Endothelial cell of umbilical vein (primary cell): ENCODE measurements at regions not wholly inside any gene's neighbourhood (a gene's known extent, or its start where the extent isn't known, plus 50 kb on each side); places are given as distances from the start of the nearest gene placed in this dataset.

Experiments
- BruUV-seq: library from RNA; stranded (reverse); fragments of 400-500 nt; replicated peaks from 2 replicates; lab custom pipeline; 2021; lab: Mats Ljungman, UMichigan
- CTCF ChIA-PET: fragments of 300-600, 350-600 bp; sonication (Branson Sonifier 250); formaldehyde crosslinking; loops from one replicate; lab custom pipeline; 2021; ENCODE audit warnings: antibody characterized with exemption, inconsistent platforms; lab: Charles Lee
- POLR2A ChIA-PET: fragments of 300-600, 350-600 bp; sonication (Branson Sonifier 250); formaldehyde crosslinking; loops from one replicate; lab custom pipeline; 2021; ENCODE audit warnings: antibody characterized with exemption, inconsistent platforms; lab: Charles Lee
- DNase-seq: peaks from one replicate; pipeline ENCODE4 v3.0.0-alpha.2; 2011; ENCODE audit warnings: low read depth, low spot score
- FAIRE-seq: peaks from 2 replicates; lab custom pipeline; 2011; peaks lifted over from hg19 to GRCh38; lab: Jason Lieb, UNC
- H2AFZ ChIP-seq: 2 replicates; pipeline ENCODE4 v1.6.0; 2012; ENCODE audit warnings: low read depth, low read length, control low read depth, inconsistent platforms
- H3K27ac ChIP-seq: 2 replicates; pipeline ENCODE4 v1.5.1; 2011; ENCODE audit warnings: low read depth, mild to moderate bottlenecking, control low read depth, low read length, moderate library complexity; ENCODE audit not compliant: insufficient read depth
- H3K27me3 ChIP-seq, 2 experiments: 2 replicates each; pipeline versions ENCODE4 v1.6.0 to v1.6.1; 2011; ENCODE audit warnings: low read length in 2 of 2, mixed read lengths in 1 of 2; ENCODE audit not compliant: control insufficient read depth in 2 of 2, insufficient read depth in 2 of 2
- H3K36me3 ChIP-seq, 2 experiments: 2 replicates in 1 of 2; 3 replicates in 1 of 2; pipeline ENCODE4 v1.5.1; 2011; ENCODE audit warnings: low read length in 2 of 2, mild to moderate bottlenecking in 1 of 2, moderate library complexity in 1 of 2; ENCODE audit not compliant: control insufficient read depth in 2 of 2, insufficient read depth in 2 of 2; ENCODE audit errors: extremely low read depth in 1 of 2
- H3K4me1 ChIP-seq: 3 replicates; pipeline ENCODE4 v1.5.1; 2011; ENCODE audit warnings: mild to moderate bottlenecking, low read length; ENCODE audit not compliant: control insufficient read depth, insufficient read depth; ENCODE audit errors: extremely low read depth
- H3K4me2 ChIP-seq: 2 replicates; pipeline ENCODE4 v1.6.1; 2011; ENCODE audit warnings: low read length, control low read depth, mixed read lengths; ENCODE audit not compliant: insufficient read depth
- H3K4me3 ChIP-seq, 3 experiments: fragments of 200-600 bp in 1 of 3; sonication (generic), shearing (Covaris generic) in 1 of 3; replicated peaks in 1 of 3; 2 replicates each; pipeline ENCODE4 v1.5.1; 2011 to 2016; ENCODE audit warnings: control low read depth in 3 of 3, low read length in 3 of 3, mild to moderate bottlenecking in 2 of 3, inconsistent platforms in 1 of 3, low read depth in 1 of 3, moderate library complexity in 1 of 3; ENCODE audit not compliant: insufficient read depth in 1 of 3
- H3K79me2 ChIP-seq: 2 replicates; pipeline ENCODE4 v1.6.0; 2012; ENCODE audit warnings: low read length, inconsistent platforms; ENCODE audit not compliant: control insufficient read depth, insufficient read depth
- H3K9ac ChIP-seq: replicated peaks from 2 replicates; pipeline ENCODE3; 2011; ENCODE audit warnings: low read length, control low read depth; ENCODE audit not compliant: insufficient read depth; ENCODE audit errors: extremely low read depth
- H3K9me1 ChIP-seq: replicated peaks from 3 replicates; pipeline ENCODE4 v1.6.0; 2011; ENCODE audit warnings: mild to moderate bottlenecking, low read length; ENCODE audit not compliant: control insufficient read depth, insufficient read depth; ENCODE audit errors: extremely low read depth
- H3K9me3 ChIP-seq: replicated peaks from 2 replicates; pipeline ENCODE4 v1.5.1; 2012; ENCODE audit warnings: low read length, inconsistent platforms; ENCODE audit not compliant: control insufficient read depth, insufficient read depth
- H4K20me1 ChIP-seq: replicated peaks from 2 replicates; pipeline ENCODE3; 2011; ENCODE audit warnings: mild to moderate bottlenecking, low read length; ENCODE audit not compliant: control insufficient read depth, insufficient read depth; ENCODE audit errors: extremely low read depth
- EZH2 ChIP-seq: IDR thresholded peaks from 2 replicates; pipeline ENCODE4 v1.6.1; 2012; ENCODE audit warnings: borderline replicate concordance, low read depth, mild to moderate bottlenecking, moderate library complexity, low read length, inconsistent platforms; ENCODE audit not compliant: severe bottlenecking
- FOS ChIP-seq: IDR thresholded peaks from 2 replicates; pipeline ENCODE4 v1.6.1; 2011; ENCODE audit warnings: mild to moderate bottlenecking, low read length, moderate library complexity, borderline replicate concordance; ENCODE audit not compliant: insufficient read depth
- GATA2 ChIP-seq: IDR thresholded peaks from 2 replicates; pipeline ENCODE4 v1.7.0; 2011; ENCODE audit warnings: low read depth, mild to moderate bottlenecking, moderate library complexity, mixed read lengths, low read length; ENCODE audit not compliant: insufficient read length, insufficient read depth
- MYC ChIP-seq: IDR thresholded peaks from one replicate; pipeline ENCODE4 v1.6.1; 2011; ENCODE audit warnings: mild to moderate bottlenecking, low read depth, low read length
- POLR2AphosphoS5 ChIP-seq: IDR thresholded peaks from 2 replicates; pipeline ENCODE4 v1.6.1; 2012; ENCODE audit warnings: low read depth, mild to moderate bottlenecking, control low read depth, low read length, moderate library complexity; ENCODE audit not compliant: insufficient read depth
- dilution Hi-C: fragments of 300-500 bp; cut with MboI; formaldehyde crosslinking; loops from one replicate; pipeline ENCODE4 v1.15.0; 2019; ENCODE audit warnings: low sequenced_read_pairs; ENCODE audit not compliant: extremely low pct_ligation_motif_present
- intact Hi-C: fragments of 100-400 bp; cut with micrococcal nuclease; formaldehyde crosslinking; loops from one replicate; pipeline ENCODE4 v1.10.0; 2022

- Histone ChIP-seq H2AFZ (no peak overlapping the region), H3K27ac (no peak overlapping the region), H3K9me1 (no peaks in the 10 kb centered on the region), H3K9ac (no peak overlapping the region), H3K4me3 (no peak overlapping the region), H3K27me3 (no peaks in the 10 kb centered on the region), H4K20me1 (no peaks in the 10 kb centered on the region), H3K79me2 (no peaks in the 10 kb centered on the region), H3K9me3 (no peaks in the 10 kb centered on the region), H3K4me1 (no peaks in the 10 kb centered on the region), H3K36me3 (no peaks in the 10 kb centered on the region), H3K4me2 (no peak overlapping the region)
- dilution Hi-C loops = no loop called here
- CTCF ChIA-PET = no interaction called here
- intact Hi-C loops = no loop called here
- no TSS peak for BruUV-seq
- FAIRE-seq (no peak), DNase-seq (no peak)
- POLR2A ChIA-PET = no interaction called here
- no peak for TF ChIP-seq FOS
- no peak for TF ChIP-seq EZH2
- no peak for TF ChIP-seq GATA2
- no peak for TF ChIP-seq POLR2AphosphoS5
These were observed 208.2 kb upstream of the FOXN3 start for GRCh38 chr14:89625244-89625713.

DNA sequence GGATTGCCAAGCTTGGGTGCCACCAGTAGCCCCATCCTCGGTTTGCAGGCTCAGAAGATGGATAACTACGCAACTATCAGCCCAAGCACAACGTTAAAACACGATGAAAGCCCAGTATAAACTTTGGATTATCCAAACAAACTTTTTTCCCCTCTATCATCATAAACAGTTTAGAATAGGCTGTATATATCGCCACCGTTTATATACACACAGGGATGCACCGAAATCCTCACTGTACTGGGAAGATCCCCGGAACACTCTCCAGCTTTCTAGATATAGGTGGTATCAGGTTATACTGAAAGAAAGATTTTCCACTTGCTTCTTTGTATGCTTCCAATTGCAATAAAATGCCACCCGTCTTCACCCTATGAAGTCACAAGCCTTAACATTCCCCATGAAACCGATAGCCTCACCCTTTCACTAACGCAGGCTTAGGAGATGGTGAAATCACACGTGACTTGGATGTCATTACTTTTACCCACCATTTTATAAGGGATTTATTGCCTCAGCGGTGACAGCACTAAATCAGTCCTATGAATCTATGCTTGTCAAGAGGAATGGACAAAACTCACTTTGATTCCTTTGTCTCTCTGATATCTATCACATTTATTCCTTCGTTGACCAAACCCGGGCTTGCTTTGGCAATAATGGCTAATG is 207.6 kb upstream of the FOXN3 start:
- DNase-seq (no peak), FAIRE-seq (no peak)
- Histone ChIP-seq H3K9me1 (no peaks in the 10 kb centered on the region), H3K9me3 (no peaks in the 10 kb centered on the region), H3K27ac (no peak overlapping the region), H2AFZ (no peak overlapping the region), H4K20me1 (no peaks in the 10 kb centered on the region), H3K27me3 (no peaks in the 10 kb centered on the region), H3K4me1 (no peaks in the 10 kb centered on the region), H3K9ac (no peak overlapping the region), H3K4me3 (no peak overlapping the region), H3K79me2 (no peaks in the 10 kb centered on the region), H3K36me3 (no peaks in the 10 kb centered on the region), H3K4me2 (no peak overlapping the region)
- CTCF ChIA-PET = no interaction called here
- POLR2A ChIA-PET = no interaction called here
- intact Hi-C loops = no loop called here
- no TSS peak for BruUV-seq
- no peak for TF ChIP-seq POLR2AphosphoS5
- no peak for TF ChIP-seq MYC
- dilution Hi-C loops = no loop called here
